Spleen (tissue), 11 donors: ENCODE measurements at regions not wholly inside any gene's neighbourhood (a gene's known extent, or its start where the extent isn't known, plus 50 kb on each side); places are given as distances from the start of the nearest gene placed in this dataset.

ENCODE experiments used
- DNase-seq: peaks from one replicate; pipeline ENCODE4 v3.0.0-alpha.2; 2020
- H3K27ac ChIP-seq, 8 donors: fragments of 200-600 bp; sonication (generic) in 7 of 8; 1 replicate in 4 of 8; 2 replicates in 4 of 8; pipeline versions ENCODE4 v1.5.0 to v1.8.0; 2016 to 2021; ENCODE audit warnings: inconsistent platforms in 4 of 8, mild to moderate bottlenecking in 4 of 8, moderate library complexity in 1 of 8
- H3K27me3 ChIP-seq, 7 donors: fragments of 200-600 bp; sonication (generic) in 6 of 7; replicated peaks in 1 of 7; 1 replicate in 4 of 7; 2 replicates in 3 of 7; pipeline versions ENCODE4 v1.5.0 to v1.8.0; 2016 to 2021; ENCODE audit warnings: inconsistent platforms in 3 of 7, mild to moderate bottlenecking in 1 of 7
- H3K36me3 ChIP-seq, 6 donors: fragments of 200-600 bp; sonication (generic) in 5 of 6; 1 replicate in 4 of 6; 2 replicates in 2 of 6; pipeline versions ENCODE4 v1.5.0 to v1.8.0; 2016 to 2021; ENCODE audit warnings: inconsistent platforms in 2 of 6
- H3K4me1 ChIP-seq, 6 donors: fragments of 200-600 bp; sonication (generic) in 5 of 6; 1 replicate in 3 of 6; 2 replicates in 3 of 6; pipeline versions ENCODE4 v1.5.0 to v1.8.0; 2016 to 2021; ENCODE audit warnings: inconsistent platforms in 3 of 6
- H3K4me3 ChIP-seq, 8 donors: fragments of 200-600 bp; sonication (generic) in 7 of 8; 1 replicate in 4 of 8; 2 replicates in 4 of 8; pipeline versions ENCODE4 v1.5.0 to v1.8.0; 2016 to 2021; ENCODE audit warnings: inconsistent platforms in 4 of 8, mild to moderate bottlenecking in 4 of 8, moderate library complexity in 2 of 8
- H3K9me3 ChIP-seq, 8 donors: fragments of 200-600 bp; sonication (generic) in 7 of 8; 1 replicate in 4 of 8; 2 replicates in 4 of 8; pipeline versions ENCODE4 v1.5.0 to v1.8.0; 2016 to 2021; ENCODE audit warnings: inconsistent platforms in 4 of 8
- POLR2A ChIP-seq, 3 donors: fragments of 450-650 bp; IDR thresholded peaks; one replicate each; pipeline ENCODE4 v1.5.1; 2017; ENCODE audit warnings: antibody characterized with exemption in 3 of 3, mild to moderate bottlenecking in 1 of 3
- POLR2AphosphoS5 ChIP-seq, 3 donors: sonication (generic); formaldehyde crosslinking; IDR thresholded peaks; one replicate each; pipeline ENCODE4 v1.5.1; 2017; ENCODE audit warnings: antibody characterized with exemption in 3 of 3
- WGBS, 5 donors: extraction: QIAGEN DNeasy Blood & Tissue Kit in 3 of 5; methylation state at CpG; one replicate each; pipeline versions ENCODE4 v1.1.5 to v1.1.7; 2013 to 2018; 5-methylcytosine and 5-hydroxymethylcytosine counted together
- intact Hi-C: fragments of 100-400 bp; cut with DNase I; formaldehyde crosslinking; loops from one replicate; pipeline ENCODE4 v1.15.0; 2023; ENCODE audit warnings: low total_unique reads
- TF ChIP-seq, protein P1 (sequence below), 11 experiments: fragments of 200-600 bp in 7 of 11; fragments of 450-650 bp in 4 of 11; sonication (generic) in 4 of 11; IDR thresholded peaks in 8 of 11; conservative IDR thresholded peaks in 3 of 11; 1 replicate in 7 of 11; 2 replicates in 4 of 11; pipeline versions ENCODE4 v1.4.0 to v1.8.0; 2016 to 2021; ENCODE audit warnings: antibody characterized with exemption in 11 of 11, inconsistent platforms in 4 of 11, mild to moderate bottlenecking in 1 of 11
- donor health status: healthy with polysubstance abuse.
- donor health status: DM: no; HTN: no; CAD: no; lungs with moderate emphysema.
- donor health status: DM: no; HTN: no; CAD: no.
- donor health status: Bipolar disorder and iron deficiency.
- donor health status: healthy.
- donor health status: DM: no; HTN: no; CAD: no.
- donor health status: DM: yes; HTN: yes; CAD: no.

DNA sequence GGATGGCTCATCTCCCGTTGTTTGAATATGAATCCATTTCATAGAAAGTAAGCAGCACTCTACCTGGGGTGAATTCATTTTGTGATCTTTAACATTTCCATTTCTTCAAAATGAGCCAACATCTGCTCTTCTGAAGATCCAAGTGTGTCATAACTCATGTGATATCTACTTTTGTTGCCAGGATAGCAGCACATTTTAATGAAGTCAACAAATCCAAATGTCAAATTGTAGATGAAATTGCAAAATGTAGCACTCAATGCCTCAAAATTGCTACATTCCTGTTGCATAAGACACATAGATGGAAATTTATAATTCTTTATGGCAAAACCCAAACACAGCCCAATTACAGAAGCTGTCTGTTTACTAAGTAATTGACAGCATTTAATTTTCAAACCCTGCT is 360.7 kb downstream of the TMX3 start:
- Histone ChIP-seq H3K36me3 (no peaks in the 10 kb centered on the region), H3K4me1 (no peaks in the 10 kb centered on the region), H3K27me3 (no peaks in the 10 kb centered on the region), H3K27ac (no peak overlapping the region), H3K9me3 (peaks cover 0 to 77% (median 67%) of the 10 kb centered on the region in 8 donors), H3K4me3 (no peak overlapping the region)
- TF ChIP-seq, protein P1, sequence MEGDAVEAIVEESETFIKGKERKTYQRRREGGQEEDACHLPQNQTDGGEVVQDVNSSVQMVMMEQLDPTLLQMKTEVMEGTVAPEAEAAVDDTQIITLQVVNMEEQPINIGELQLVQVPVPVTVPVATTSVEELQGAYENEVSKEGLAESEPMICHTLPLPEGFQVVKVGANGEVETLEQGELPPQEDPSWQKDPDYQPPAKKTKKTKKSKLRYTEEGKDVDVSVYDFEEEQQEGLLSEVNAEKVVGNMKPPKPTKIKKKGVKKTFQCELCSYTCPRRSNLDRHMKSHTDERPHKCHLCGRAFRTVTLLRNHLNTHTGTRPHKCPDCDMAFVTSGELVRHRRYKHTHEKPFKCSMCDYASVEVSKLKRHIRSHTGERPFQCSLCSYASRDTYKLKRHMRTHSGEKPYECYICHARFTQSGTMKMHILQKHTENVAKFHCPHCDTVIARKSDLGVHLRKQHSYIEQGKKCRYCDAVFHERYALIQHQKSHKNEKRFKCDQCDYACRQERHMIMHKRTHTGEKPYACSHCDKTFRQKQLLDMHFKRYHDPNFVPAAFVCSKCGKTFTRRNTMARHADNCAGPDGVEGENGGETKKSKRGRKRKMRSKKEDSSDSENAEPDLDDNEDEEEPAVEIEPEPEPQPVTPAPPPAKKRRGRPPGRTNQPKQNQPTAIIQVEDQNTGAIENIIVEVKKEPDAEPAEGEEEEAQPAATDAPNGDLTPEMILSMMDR (IDR thresholded peaks at IDR 0.05 in 8 of 11, conservative IDR thresholded peaks at IDR 0.05 in 3 of 11) = no peak
- no peak for TF ChIP-seq POLR2A (IDR thresholded peaks at IDR 0.05)
- no peak for TF ChIP-seq POLR2AphosphoS5 (IDR thresholded peaks at IDR 0.05)
- intact Hi-C loops = no loop called here
- WGBS, 5 donors = 86 to 98% (median 95%) methylated on average over 1 of the region's 1 CpG
- no peak for DNase-seq

DNA sequence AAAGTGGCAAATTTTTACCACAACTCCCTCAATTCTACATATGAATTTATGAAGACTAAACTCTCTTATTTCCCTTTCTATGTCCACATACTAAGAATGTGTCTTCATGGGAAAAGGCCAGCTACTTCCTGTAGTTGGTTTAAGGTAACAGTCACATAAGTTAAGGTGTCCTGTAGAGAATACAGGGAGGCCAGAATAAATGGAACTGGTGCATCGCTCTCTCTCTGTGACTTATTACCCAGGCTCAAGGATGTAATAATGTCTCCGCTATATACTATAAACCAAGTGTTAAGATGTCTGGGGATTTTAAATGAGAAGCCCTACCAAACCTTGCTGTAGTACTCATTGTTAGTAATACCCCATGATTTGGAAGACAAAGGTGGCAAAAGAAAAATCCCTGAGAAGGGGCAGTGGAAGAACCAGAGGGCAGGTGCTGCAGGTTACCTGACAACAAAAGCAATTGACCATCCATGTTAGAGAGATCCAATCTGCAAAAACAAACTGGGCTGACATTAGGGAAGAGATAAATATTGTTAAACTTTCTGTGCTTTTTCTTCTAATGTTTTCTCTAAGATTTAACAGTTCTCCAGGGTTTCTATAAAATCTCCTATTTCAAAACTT is 372.8 kb downstream of the TMX3 start:
- Histone ChIP-seq H3K9me3 (no peaks in the 10 kb centered on the region), H3K27ac (no peak overlapping the region), H3K27me3 (no peaks in the 10 kb centered on the region), H3K36me3 (no peaks in the 10 kb centered on the region), H3K4me1 (no peaks in the 10 kb centered on the region), H3K4me3 (no peak overlapping the region)
- TF ChIP-seq POLR2AphosphoS5 (IDR thresholded peaks at IDR 0.05) (no peak), POLR2A (IDR thresholded peaks at IDR 0.05) (no peak)
- TF ChIP-seq, protein P1 (IDR thresholded peaks at IDR 0.05 in 8 of 11, conservative IDR thresholded peaks at IDR 0.05 in 3 of 11) = no peak
- no peak for DNase-seq
- intact Hi-C loops = no loop called here
- WGBS, 5 donors = 94 to 99% (median 95%) methylated on average over 2 of the region's 2 CpGs

DNA sequence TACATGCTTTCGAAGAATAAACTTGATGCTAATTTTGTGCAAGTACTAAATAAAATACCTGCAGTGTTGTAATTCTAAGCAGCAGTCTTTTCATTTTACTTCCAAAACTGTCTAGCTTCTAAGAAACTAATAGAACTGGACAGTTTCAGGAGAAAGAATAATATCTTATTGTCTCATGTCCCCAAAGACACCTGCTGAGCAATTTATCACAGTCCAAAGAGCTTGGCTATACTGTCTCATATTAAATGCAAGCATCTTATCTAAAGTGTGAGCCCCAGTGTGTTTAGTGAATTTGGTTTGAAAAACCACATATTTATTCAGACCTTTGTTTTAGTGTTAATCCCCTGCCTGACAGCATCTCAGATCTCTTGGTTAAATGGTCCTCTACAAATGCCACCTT is 374.3 kb downstream of the TMX3 start:
- DNase-seq = no peak
- Histone ChIP-seq H3K4me3 (no peak overlapping the region), H3K4me1 (no peaks in the 10 kb centered on the region), H3K27ac (no peak overlapping the region), H3K27me3 (no peaks in the 10 kb centered on the region), H3K36me3 (no peaks in the 10 kb centered on the region), H3K9me3 (no peaks in the 10 kb centered on the region)
- 95 to 98% (median 96%) methylated on average over 1 of the region's 1 CpG for WGBS, 5 donors
- intact Hi-C loops = no loop called here
- TF ChIP-seq, protein P1 (IDR thresholded peaks at IDR 0.05 in 8 of 11, conservative IDR thresholded peaks at IDR 0.05 in 3 of 11) = no peak
- TF ChIP-seq POLR2A (IDR thresholded peaks at IDR 0.05) = no peak
- TF ChIP-seq POLR2AphosphoS5 (IDR thresholded peaks at IDR 0.05) = no peak

DNA sequence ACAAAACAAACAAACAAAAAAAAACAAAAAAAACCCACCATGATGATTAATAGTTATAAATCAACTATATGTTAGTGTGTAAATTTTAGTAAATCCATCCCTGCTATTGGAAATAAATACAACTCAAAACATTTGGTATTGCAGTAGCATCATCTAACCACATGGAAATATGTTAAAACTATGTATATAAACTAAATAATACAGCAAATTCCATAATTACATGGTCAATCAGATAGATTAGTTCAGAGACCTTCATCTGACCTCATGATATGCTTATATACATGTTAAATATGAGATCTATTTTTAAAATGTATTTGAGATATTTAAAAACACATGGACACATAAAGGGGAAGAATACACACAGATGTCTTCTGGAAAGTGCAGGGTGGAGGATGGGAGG is 384.2 kb downstream of the TMX3 start:
- Histone ChIP-seq H3K4me3 (no peak overlapping the region), H3K27me3 (no peaks in the 10 kb centered on the region), H3K9me3 (no peaks in the 10 kb centered on the region), H3K27ac (no peak overlapping the region), H3K4me1 (no peaks in the 10 kb centered on the region), H3K36me3 (no peaks in the 10 kb centered on the region)
- no peak for TF ChIP-seq POLR2A (IDR thresholded peaks at IDR 0.05)
- TF ChIP-seq, protein P1 (IDR thresholded peaks at IDR 0.05 in 8 of 11, conservative IDR thresholded peaks at IDR 0.05 in 3 of 11) = no peak
- TF ChIP-seq POLR2AphosphoS5 (IDR thresholded peaks at IDR 0.05) = no peak
- intact Hi-C loops = no loop called here
- no peak for DNase-seq
